ENCODE measurements at regions not wholly inside any gene's neighbourhood (a gene's known extent, or its start where the extent isn't known, plus 50 kb on each side); places are given as distances from the start of the nearest gene placed in this dataset.

DNA sequence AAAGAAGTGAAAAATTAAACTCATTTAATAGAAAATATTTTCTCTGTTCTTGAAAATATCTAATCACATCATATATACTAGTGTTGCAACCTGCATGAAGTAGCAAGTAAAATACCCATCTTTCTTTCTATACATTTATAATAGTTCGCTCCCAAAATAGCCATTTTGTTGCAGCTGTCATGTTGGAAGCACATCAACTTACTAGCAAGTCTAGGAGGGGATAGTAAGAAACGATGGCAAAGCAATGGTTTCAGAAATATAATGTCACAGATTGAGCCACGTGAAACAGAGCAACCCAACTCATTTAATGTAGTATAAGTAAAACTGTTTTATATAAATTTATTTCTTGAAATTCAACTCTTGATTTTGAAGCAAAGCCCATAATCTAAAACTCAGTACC is 521.8 kb downstream of the LRRIQ3 start:
- no peak for TF ChIP-seq CTCF (IDR thresholded peaks at IDR 0.05; ENCODE audit: low read length)
- no peak for TF ChIP-seq EZH2 (IDR thresholded peaks at IDR 0.05; ENCODE audit: borderline replicate concordance, low read length)

Data from OCI-LY1 (cell line).